Stimulated activated CD4-positive, alpha-beta T cell treated with anti-CD3 and anti-CD28 coated beads, TNF-alpha, amount 100 ng/mL, for 4 hours (primary cell): ENCODE measurements at regions not wholly inside any gene's neighbourhood (a gene's known extent, or its start where the extent isn't known, plus 50 kb on each side); places are given as distances from the start of the nearest gene placed in this dataset.

Experiments used
- DNase-seq, 3 experiments: peaks; one replicate each; pipeline ENCODE4 v3.0.0-alpha.2; 2020; ENCODE audit warnings: low read depth in 3 of 3

DNA sequence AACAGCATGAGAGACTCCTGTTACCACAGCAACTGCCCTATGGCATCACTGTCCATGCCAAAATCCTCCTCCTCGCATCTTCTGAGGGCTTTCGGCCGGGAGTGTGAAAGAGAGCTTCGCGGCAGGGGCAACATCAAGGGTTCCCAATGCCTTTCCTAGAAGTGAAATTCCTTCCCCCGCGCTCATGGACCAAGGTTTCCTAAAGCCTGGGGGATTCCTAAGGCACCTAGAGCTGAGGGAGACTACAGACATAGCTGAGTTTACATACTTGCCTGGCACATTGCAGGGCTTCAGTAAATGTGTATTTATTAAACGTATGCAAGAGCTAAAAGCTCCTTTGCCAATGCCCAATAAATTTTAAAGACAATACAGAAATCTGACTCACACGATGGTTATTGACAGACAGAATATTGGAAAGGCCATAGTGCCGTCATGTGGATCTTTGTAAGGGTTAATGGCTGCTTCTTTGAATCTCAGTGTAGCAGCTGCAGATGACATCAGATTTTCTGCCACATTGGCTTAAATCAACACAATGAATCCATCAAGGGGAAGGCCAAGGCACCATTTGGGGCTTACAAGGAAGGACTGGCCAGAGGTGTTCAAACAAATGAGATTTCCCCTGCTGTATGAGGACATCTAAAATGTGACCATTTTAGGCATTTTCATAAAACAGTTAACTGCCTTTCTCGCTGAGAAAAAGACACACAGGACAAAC, 281.2 kb upstream of the JARID2 start:
- DNase-seq = no peak

DNA sequence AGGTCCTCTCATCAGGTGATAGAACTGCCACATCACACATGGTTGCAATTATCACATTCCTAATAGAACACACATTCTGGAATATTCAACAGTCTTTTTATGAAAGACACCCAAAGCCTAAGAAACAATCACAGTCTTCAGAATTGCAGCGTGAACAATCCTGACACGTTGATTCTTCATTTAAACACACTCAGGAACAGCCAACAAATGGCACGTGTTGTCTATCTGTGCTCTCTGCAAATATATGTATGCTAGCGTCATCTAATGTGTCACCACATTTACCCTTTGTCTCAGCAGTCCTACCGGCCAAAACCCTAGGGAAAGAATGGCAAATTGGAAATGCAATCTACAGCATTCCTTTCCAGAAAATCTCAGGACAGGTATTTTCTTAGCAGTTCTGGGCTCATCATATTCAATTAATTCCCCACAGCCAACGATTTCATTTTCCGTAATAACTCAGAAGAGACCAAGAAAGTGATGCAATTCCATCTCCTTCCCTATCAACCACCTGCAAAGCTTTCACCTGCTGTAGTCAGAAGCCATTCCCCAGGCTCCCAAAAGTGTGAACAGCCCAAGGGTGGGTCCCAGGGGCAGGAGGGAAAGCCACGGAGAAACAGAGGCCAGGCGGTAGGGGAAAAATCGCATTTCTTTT, 280.3 kb upstream of the JARID2 start:
- DNase-seq = no peak

DNA sequence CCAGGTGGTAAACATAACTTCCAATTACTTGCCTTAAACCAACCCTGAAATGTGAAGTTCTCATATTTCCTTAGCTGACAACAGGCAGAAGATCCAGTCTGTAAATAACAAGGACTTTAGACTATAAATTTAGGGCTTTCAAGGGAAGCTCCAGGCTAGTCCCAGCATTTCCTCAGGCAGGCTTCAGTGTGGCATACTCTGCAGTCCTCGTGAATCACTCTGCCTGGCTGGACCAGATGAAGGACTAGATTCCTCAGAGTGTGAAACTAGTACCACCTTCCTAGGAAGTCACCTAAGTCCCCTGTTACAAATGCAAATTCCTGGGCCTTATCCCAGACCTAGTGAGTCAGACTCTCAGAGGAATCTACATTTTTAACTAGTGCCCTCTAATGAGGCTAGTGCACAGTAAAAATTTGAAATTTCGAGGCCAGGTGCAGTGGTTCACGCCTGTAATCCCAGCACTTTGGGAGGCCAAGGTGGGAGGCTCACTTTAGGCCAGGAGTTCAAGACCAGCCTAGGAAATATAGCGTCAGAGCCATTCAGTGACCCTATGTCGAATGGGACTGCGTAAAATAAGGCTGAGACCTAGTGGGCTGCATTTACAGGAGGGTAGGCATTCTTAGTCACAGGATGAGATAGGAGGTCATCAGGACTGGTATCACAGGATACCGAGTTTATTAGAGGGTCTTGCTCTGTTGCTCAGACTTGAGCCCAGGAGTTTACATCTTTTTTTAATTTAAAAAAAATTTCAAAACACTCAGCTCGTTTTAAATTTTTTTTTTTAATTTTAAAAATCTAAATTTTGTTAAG, 279.6 kb upstream of the JARID2 start:
- DNase-seq = no peak

DNA sequence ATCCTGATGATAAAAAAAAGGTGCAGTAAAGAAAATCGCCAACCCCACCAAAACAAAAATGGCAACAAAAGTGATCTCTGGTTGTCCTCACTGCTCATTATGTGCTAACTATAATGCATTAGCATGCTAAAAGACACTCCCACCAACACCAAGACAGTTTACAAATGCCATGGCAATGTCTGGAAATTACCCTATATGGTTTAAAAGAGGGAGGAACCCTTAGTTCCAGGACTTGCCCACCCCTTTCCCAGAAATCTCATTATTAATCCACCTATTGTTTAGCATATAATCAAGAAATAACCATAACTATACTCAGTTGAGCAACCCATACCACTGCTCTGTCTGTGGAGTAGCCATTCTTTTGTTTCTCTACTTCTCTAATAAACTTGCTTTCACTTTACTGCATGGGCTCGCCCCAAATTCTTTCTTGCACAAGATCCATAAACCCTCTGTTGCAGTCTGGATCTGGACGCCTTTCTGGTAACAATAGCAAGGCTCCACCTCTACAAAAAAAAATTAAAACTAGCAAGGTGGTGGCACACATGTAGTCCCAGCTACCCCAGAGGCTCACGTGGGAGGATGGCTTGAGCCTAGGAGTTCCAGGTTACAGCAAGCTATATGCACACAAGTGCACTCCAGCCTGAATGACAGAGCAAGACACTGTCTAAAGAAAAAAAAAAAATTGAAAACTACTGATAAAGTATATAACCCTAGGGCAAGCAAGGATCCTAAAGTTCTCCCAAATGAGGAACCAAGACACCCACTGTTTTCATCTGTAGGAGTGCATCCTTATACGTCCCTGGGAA, 278.8 kb upstream of the JARID2 start:
- DNase-seq = no peak

DNA sequence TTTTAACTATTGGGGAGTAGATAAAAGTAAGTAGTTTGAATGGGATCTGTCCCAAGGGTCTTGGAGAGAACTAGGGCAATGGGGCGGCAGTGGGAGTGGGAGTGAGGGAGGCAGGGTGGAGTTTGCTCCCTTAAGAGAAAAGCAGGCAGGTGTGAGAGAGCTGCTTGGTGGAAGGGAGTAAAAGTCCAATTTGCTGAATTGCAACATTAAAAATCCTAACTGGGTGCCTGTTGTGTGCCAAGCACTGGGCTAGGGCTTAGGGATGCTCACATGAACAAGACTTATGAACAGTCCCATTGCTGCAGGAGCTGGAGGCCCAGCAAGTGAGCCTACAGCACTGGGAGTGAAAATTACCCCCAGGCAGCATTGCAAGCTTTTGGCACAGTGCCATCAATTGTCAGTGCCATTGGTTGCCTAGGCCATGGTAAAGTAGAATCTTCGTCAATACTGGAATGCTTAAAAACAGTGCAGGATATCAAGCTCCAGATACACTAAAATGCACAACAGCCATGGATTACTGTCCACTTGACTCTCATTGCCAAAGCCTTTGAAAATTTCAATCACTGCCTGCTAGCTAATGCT, 277.7 kb upstream of the JARID2 start:
- no peak for DNase-seq

DNA sequence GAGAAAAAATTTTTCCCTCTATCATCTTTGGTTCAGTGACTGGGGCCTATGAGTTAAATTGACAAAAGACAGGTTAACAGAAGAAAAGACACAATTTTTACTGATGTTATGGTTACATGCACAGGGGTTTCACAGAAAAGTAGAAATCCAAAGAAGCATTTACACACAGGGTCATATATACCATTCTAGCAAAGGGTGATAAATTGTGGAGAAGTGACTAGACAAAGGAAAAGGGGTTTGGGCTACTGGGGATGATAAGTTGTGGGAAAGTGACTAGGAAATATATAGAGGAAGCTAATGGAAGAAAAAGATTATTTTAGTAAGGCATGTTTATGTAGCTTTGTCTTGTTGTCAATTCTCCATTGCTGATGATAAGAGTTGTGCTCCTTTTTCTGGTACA, 276.7 kb upstream of the JARID2 start:
- no peak for DNase-seq

DNA sequence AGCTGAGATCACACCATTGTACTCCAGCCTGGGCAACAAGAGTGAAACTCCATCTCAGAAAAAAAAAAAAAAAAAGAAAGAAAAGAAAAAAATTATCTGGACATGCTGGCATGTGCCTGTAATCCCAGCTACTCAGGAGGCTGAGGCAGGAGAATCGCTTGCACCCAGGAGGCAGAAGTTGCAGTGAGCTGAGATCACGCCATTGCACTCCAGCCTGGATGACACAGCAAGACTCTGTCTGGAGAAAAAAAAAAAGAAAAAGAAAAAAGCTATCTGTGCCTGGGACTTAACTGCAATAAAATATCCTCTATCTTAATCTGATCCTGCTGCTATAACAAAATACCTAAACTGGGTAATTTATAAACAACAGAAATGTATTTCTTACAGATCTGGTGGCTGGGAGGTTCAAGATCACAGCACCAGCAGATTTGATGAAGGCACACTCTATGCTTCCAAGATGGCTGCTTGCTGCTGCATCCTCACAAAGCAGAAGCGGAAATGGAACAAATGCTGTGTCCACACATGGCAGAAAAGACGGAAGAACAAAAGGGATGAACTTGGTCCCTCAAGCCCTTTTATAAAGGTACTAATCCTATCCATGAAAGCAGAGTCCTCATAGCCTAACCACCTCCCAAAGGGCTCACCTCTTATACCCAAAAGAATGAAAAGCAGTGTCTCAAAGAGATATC, 273.3 kb upstream of the JARID2 start:
- no peak for DNase-seq

DNA sequence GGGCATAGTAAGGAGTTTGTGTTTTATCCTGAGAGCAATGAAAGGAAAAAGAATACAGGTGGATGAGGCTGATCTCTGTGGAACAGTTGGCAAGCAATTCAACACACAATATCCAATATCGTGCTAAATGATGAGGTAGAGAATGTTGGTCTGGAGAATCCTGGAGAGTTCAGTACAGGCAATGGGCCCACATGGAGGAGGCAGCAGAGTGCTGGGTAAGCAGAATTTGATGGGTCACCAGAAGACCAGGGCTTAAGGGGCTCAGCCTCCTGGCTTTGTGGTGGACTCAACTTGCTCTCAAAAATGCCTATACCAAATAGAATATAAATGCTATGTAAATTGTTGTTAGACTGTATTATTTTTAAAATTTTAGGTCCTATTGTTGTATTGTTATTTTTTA, 271.5 kb upstream of the JARID2 start:
- DNase-seq = no peak

DNA sequence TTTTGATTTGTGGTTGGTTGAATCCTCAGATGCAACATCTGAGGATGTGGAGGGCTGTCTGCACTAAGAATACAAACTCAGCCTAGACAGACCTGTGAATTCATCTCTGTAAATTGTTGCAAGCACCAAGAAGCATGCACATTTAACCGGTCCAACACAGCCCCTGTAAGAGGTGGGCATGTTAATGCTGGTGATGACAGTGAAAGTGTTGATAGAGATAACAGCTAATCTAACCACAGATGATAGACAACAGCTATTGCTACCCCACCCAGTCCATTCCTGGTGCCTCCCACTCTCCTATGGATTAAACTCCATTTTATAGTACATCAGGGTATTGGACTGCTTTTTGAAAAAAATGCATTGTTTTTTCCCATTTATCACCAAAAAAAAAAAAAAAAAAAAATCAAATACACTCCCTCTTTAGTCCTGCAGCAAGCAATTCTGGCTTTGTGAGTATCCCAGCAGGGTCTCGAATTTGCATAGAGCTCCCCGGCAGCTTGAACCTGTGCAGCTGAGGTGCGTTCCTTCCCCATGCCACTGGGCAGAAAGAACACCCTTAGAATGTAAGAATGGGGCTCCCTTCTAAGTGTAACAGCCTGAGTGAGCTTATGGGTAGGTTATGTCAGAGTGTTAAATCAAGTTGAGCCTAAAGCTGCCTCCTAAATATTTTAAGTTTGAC, 270.9 kb upstream of the JARID2 start:
- DNase-seq = no peak

DNA sequence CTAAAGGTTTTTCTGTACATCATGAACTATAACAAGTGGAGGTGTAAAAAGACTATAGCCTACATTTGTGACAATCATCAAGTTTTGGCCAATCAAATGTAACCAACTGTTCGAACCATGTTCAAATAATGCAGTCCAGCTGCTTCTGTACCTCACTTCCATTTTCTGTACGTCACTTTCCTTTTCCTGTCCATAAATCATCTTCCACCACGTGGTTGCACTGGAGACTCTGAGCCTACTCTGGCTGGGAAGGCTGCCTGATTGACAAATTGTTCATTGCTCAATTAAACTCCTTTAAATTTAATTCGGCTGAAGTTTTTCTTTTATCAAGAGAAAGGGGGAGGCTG, 270.4 kb upstream of the JARID2 start:
- DNase-seq = no peak

DNA sequence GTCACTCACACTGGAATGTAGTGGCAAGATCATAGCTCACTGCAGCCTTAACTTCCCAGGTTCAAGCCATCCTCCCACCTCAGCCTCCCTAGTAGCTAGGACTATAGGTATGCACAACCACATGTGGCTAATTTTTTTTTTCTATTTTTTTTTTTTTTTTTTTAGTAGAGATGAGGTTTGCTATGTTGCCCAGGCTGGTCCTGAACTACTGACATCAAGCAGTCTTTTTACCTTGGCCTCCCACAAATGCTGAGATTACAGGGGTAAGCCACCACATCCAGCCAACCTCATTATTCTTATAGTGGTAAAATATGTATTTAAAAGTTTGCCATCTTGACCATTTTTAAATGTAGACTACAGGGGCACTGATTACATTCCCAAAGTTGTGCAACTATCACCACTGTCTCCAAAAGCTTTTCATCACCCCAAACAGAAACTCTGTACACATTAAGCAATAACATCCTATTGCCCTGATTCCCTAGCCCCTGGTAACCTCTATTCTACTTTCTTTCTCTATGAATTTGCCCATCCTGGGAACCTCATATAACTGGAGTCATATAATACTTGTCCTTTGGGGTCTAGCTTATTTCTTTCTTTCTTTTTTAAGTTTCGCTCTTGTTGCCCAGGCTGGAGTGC, 268.0 kb upstream of the JARID2 start:
- no peak for DNase-seq

DNA sequence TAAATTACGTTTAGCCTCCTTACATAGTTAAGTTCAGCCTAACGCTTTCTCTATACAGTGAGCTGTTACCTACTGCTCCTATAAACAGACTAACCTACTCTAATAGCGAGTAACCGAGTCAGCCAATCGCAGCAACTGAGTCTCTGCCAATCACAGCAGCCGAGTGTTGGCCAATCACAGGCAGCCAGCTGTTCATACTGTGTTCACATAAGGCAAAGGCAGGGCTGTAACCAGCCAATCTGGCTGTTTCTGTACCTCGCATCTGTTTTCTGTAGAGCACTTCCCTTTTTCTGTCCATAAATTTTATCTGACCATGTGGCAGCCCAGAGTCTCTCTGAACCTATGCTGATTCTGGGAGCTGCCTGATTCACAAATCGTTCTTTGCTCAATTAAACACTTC, 263.9 kb upstream of the JARID2 start:
- DNase-seq = no peak

DNA sequence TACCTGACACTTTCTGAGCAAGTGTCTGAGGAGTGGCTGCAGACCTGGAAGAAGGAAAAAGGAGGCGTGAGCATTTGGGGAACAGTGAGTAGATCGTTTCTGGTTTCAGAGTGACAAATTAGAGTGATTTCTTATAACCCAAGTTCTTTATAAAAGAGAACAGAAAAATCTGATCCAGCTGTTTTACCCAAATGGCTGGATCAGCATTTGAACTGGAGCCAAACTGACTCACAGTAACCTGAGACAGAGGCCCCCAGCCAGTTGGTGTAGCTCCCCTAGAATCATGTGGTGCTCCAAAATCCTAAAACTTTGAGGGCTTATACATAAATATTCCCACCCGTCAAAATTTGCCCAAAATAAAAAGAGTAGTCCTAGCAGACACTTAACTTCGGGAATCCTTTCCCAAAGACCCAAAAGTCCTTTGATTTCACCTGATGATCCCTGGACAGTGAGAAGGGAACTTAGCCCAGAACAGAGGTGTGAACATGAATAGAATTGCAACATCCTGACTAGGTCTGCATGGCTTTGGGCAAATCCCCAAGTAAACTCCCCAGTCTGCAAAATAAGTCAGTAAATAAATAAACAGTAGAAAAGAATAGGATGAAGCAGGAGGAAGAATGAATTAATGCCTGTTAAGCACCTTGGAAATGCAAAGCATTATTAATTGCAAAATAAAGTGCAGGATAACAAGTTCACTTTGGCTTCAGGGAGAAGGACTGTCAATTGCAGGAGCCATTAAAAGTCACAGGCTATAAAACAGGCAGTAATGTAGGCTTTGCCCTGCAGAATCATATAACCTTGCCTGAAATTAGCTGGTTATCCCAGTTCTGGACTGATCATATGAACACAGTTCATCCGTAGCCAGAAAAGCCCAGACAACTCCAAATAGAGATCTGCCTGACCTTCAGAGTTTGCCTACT, 262.0 kb upstream of the JARID2 start:
- no peak for DNase-seq

DNA sequence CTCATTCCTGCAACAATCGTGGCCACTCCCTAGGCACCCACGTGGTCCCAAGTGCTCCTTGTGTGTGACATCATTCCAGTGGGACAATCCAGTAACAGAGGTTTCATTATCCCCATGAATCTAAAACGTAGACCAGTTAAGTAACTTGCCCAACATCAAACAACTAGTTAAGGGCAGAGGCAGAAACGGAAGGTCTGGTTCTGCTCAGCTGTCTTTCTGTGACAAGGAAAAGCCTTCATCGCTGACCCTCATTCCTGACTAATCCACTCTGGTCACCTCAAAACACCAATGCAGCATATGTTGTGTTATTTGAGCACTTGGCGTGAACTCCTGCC, 261.4 kb upstream of the JARID2 start:
- no peak for DNase-seq

DNA sequence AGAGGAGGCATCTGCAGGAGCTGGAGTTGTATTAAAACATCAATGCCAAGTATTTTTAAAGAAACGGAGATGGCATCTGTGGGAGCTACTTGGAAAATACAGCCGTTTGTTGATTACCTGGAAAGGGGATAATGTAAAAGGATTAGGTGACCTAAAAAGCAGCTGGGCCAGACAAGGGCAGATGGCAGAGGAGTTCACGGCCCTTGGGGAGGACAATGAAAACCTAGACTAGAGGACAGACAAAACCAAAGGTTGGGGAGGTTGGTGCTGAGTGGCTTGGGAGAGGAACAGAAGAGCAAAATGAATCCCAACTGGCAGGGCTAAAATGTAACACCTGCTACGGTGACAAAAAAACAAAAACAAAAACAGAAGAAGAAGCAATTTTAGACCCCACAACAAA, 260.5 kb upstream of the JARID2 start:
- no peak for DNase-seq

DNA sequence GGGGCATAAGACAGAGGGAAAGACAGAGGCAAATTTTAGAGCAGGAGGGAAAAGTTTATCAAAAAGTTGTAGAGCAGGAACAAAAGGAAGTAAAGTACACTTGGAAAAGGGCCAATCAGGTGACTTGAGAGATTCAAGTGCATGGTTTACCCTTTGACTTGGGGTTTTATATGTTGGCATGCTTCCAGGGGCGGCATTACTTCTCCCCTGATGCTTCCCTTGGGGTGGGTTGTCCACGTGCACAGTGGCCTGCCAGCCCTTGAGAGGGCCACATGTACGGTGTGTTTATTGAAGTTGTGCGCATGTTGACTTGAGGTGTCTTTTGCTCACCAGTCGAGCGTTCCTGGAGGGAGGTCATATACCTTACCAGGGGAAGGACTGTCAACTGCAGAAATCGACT, 259.5 kb upstream of the JARID2 start:
- no peak for DNase-seq

DNA sequence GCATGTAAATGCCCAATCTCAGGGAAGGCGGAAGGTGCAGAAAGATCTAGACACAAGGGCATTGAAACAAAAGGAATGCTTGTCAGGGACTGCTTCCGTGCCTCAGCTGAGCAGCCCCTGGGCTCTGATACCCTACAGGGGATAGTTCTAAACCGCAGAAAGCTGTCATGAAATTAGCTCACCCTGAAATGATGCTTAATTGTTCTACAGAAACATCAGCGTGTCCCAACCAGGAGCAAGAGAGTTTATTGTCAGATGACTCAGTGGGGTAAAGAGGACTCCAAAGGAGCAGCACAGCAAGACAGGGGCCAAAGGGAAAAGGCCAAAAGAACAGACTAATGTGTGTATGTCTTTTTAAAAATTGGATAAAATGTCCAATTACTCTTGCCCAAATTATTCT, 258.4 kb upstream of the JARID2 start:
- no peak for DNase-seq

DNA sequence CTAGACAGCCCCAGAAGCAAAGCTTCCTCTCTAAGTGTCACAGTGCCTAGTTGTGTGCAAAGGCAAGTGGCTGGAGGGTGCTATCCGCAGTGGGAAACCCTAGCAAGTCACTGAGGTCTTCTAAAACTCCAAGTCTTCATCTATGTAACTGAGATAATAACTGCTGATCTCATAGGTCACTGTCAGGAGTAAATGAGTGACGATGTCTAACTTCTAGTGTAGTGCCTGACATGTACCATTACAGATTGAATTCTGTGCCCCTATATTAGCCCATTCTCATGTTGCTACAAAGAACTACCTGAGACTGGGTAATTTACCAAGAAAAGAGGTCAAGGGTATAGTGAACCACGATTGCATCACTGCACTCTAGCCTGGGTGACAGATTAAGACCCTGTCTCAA, 253.5 kb upstream of the JARID2 start:
- DNase-seq = no peak

DNA sequence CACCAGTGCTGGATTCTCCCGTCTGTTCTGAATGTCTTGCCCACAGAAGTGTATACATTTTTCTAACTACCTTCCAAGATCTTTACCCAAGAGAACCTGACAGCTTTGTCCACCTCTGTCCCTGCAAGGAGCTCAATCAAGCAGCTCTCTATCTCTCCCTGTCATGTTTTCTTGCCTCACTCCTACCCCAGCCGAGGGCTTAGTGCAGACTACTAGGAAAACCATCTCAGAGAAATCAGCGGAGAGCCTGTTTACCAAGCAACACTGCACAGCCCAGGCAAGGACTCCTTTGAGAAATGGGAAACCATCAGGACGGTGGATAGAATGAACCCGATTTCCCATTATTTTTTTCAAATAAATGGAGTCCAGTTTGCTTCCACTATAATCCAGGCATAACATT, 250.7 kb upstream of the JARID2 start:
- DNase-seq = no peak
